GM19455 (cell line): ENCODE measurements at regions not wholly inside any gene's neighbourhood (a gene's known extent, or its start where the extent isn't known, plus 50 kb on each side); places are given as distances from the start of the nearest gene placed in this dataset.
"Not testable (repeated sequence)": the region's sequence is repeated elsewhere in the genome, so short reads cannot be mapped to it uniquely, and the experiment has no call there.

Experiments used
- ATAC-seq: cut with Tn5 transposase; IDR thresholded peaks from one replicate; pipeline ENCODE4 v1.9.1; 2021; ENCODE audit not compliant: unreplicated experiment

GRCh38 chr6:97885325-97885724 is 602.3 kb upstream of the MMS22L start:
- ATAC-seq = no peak

- no peak for ATAC-seq
These were observed 602.8 kb upstream of the MMS22L start for GRCh38 chr6:97885828-97886227.

GRCh38 chr6:97901531-97901930 is 618.5 kb upstream of the MMS22L start:
- ATAC-seq = no peak

GRCh38 chr6:97909380-97909779 is 626.4 kb upstream of the MMS22L start:
- ATAC-seq = no peak

- no peak for ATAC-seq
These were observed 630.7 kb upstream of the MMS22L start for GRCh38 chr6:97913721-97914120.

- no peak for ATAC-seq
These were observed 631.9 kb upstream of the MMS22L start for GRCh38 chr6:97914912-97915311.

GRCh38 chr6:97915537-97915936 is 632.5 kb upstream of the MMS22L start:
- ATAC-seq = no peak

GRCh38 chr6:97917369-97917768 is 634.4 kb upstream of the MMS22L start:
- no peak for ATAC-seq

- no peak for ATAC-seq
These were observed 636.0 kb upstream of the MMS22L start for GRCh38 chr6:97919046-97919445.

- ATAC-seq = no peak
These were observed 636.6 kb upstream of the MMS22L start for GRCh38 chr6:97919631-97920030.

GRCh38 chr6:97923249-97923648 is 640.2 kb upstream of the MMS22L start:
- no peak for ATAC-seq

GRCh38 chr6:97925504-97925903 is 642.5 kb upstream of the MMS22L start:
- ATAC-seq = no peak

GRCh38 chr6:97939440-97940168 is 656.6 kb upstream of the MMS22L start:
- ATAC-seq = no peak

GRCh38 chr6:97947841-97948240 is 664.8 kb upstream of the MMS22L start:
- no peak for ATAC-seq

GRCh38 chr6:97958134-97958533 is 675.1 kb upstream of the MMS22L start:
- ATAC-seq = no peak

GRCh38 chr6:97963193-97963592 is 680.2 kb upstream of the MMS22L start:
- ATAC-seq = no peak

- ATAC-seq = no peak
These were observed 686.0 kb upstream of the MMS22L start for GRCh38 chr6:97969065-97969464.

GRCh38 chr6:97977084-97977483 is 694.1 kb upstream of the MMS22L start:
- no peak for ATAC-seq

GRCh38 chr6:97978855-97979271 is 695.8 kb upstream of the MMS22L start:
- ATAC-seq = no peak

GRCh38 chr6:97979285-97979684 is 696.3 kb upstream of the MMS22L start:
- ATAC-seq = not testable (repeated sequence)

GRCh38 chr6:97989451-97989850 is 706.4 kb upstream of the MMS22L start:
- no peak for ATAC-seq

- ATAC-seq = no peak
These were observed 712.1 kb upstream of the MMS22L start for GRCh38 chr6:97995158-97995557.

GRCh38 chr6:98002678-98003077 is 719.7 kb upstream of the MMS22L start:
- no peak for ATAC-seq
